Epidermal melanocyte (primary cell): ENCODE measurements at regions not wholly inside any gene's neighbourhood (a gene's known extent, or its start where the extent isn't known, plus 50 kb on each side); places are given as distances from the start of the nearest gene placed in this dataset.
"Not testable (repeated sequence)": the region's sequence is repeated elsewhere in the genome, so short reads cannot be mapped to it uniquely, and the experiment has no call there.

Experiments
- DNase-seq: peaks from one replicate; pipeline ENCODE4 v3.0.0; 2011; ENCODE audit warnings: low spot score; ENCODE audit not compliant: insufficient read length

DNA sequence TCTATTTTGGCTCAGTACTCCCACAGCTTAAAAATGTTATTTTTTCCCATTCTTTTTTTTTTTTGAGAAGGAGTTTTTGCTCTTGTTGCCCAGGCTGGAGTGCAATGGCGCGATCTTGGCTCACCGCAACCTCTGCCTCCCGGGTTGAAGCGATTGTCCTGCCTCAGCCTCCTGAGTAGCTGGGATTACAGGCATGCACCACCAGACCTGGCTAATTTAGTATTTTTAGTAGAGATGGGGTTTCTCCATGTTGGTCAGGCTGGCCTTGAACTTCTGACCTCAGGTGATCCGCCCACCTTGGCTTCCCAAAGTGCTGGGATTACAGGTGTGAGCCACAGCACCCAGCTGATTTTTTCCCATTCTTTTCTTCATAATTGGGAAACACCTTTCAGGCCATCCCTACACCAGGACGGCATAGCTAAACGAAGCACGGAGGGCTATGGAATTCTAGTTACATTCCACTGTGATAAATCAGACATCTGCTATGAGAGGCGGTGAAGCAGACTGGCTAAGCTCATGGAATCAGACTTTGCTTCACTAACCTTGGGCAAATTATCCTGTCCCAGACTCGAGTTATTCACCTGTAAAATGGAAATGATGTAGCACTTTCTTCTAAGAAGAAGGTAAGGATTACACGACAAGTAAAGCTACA is 68.7 kb upstream of the ZFAND5 start:
- not testable (repeated sequence) for DNase-seq

- DNase-seq = no peak
Measured at GRCh38 chr9:72431036-72431435, 66.0 kb upstream of the ZFAND5 start.

GRCh38 chr9:72428329-72428728 is 63.3 kb upstream of the ZFAND5 start:
- no peak for DNase-seq

DNA sequence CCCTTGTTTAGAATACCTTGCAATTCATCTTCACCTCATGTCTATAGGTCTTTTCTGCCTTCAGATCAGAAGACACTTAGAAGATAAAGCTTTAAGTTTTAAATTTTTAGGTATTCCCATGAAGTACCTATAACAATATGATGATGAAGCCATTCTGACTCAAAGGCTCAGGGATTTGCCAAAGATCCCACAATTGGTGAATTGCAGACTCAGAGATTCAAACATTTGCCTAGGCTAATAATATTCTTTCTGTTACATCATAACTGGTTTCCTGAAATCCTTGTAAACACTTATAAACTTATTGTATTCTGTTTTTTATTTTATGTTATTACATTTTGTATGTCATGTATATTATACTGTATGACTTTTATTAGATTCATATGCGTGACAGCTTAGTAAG is 62.8 kb upstream of the ZFAND5 start:
- DNase-seq = no peak

- DNase-seq = no peak
Measured at GRCh38 chr9:72424131-72424530, 59.1 kb upstream of the ZFAND5 start.

- no peak for DNase-seq
Measured at GRCh38 chr9:72422214-72422613, 57.2 kb upstream of the ZFAND5 start.

DNA sequence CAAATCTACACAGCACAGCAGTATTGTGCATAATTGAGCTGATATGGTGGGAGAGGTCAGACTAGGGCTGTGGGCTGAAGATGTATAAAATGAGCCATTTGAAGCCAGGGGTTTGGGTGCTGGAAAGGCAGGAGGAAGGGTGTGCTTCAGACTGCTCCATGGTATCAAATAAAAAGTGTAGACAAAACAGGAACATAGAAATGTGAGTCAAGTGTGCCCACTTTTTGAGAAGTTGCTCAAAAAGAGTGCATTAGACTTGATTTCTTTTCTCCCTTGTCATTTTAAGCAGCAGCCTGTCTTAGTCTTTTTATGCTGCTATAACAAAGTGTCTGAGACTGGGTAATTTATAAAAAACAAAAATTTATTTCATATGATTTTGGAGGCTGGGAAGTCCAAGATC is 55.8 kb upstream of the ZFAND5 start:
- no peak for DNase-seq

GRCh38 chr9:72415948-72416347 is 50.9 kb upstream of the ZFAND5 start:
- DNase-seq = no peak

- DNase-seq = no peak
Measured at GRCh38 chr9:72415163-72415562, 50.2 kb upstream of the ZFAND5 start.
